ENCODE measurements at regions not wholly inside any gene's neighbourhood (a gene's known extent, or its start where the extent isn't known, plus 50 kb on each side); places are given as distances from the start of the nearest gene placed in this dataset.
A peak's percentile ranks its signal among the peaks of the same experiment; 100 is the strongest.

DNA sequence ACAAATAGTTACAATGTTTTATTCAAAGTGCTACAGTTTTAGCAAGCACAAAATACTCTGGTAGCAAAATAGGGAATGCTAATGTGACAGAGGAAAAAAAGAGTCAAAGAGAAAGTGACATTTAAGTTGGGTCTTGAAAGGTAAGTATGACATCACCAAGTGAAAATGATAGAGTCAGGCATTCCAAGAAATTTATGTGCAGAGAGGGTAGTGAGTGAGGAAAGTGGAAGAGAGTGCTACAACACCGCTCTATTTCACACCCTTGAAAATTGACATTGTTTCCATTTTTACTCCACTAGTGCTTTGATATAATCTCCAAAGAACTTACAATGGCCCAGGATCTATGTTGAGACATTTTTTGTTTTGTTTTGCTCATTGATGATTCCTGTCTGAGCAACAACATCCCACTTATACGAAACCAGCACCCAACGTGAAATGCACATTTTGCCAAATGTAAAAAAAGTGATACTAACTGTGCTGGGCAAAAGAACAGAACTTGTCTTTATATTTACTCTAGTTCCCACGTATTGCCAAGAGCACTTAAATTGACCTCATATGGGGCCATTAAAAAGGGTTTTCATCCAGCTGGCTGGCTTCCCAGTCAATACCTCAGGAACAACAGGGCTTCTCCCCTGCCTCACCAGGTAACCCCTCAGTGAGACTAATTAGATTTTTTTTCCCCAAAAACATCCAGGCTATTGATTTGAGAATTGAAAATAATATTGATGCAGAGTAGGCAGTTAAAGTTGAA is 206.3 kb upstream of the NR5A2 start:
- RAD21 ChIA-PET (ENCODE audit: unreplicated experiment): no interaction called here

DNA sequence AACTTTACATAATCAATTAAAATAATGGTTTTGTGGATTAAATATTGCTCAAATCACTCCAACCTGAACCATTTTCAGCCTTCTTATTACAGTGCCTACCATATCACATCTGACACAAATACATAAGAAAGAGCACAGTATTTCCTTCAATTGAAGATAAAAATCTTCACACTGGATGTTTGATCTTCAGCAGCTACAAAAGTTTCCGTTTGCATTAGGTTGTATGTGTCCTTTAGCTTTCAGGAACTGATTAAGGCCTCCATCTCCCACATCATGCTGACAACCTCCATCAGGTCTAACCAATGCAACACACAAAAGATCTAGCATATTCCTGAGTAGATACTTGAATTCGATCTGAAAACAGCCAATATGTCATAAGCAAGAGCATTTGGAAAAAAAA is 195.1 kb upstream of the NR5A2 start:
- no peak overlapping the region for H3K9ac ChIP-seq (ENCODE audit: control insufficient read depth, insufficient read depth, low read length)
- RAD21 ChIA-PET (ENCODE audit: unreplicated experiment): interaction anchor here (1.2 kb wide), 1 partner anchor 148 kb away, joined by 3 read pairs; no protein-coding TSS in a partner anchor
- no peaks in the 10 kb centered on the region for H3K9me3 ChIP-seq (replicated peaks; ENCODE audit: control insufficient read depth, insufficient read depth, low read length)
- no peaks in the 10 kb centered on the region for H3K27me3 ChIP-seq (replicated peaks in 1 of 2; ENCODE audit: control insufficient read depth in 2 of 2, insufficient read depth in 2 of 2, low read length in 1 of 2)
- no peaks in the 10 kb centered on the region for H3K79me2 ChIP-seq (ENCODE audit: control insufficient read depth, insufficient read depth, low read length)
- in situ Hi-C loops (cut with MboI) (no loop called here), intact Hi-C loops (cut with micrococcal nuclease; ENCODE audit: unreplicated experiment) (no loop called here)
- CTCF ChIA-PET: no interaction called here
- H3K4me2 ChIP-seq (ENCODE audit: control insufficient read depth, insufficient read depth): no peak overlapping the region
- POLR2A ChIA-PET: no interaction called here
- WGBS (ENCODE audit: insufficient coverage, insufficient replicate concordance, low lambda C conversion rate, missing lambda C conversion rate): 6% methylated on average over 2 of the region's 2 CpGs
- no peak overlapping the region for H2AFZ ChIP-seq (ENCODE audit: control insufficient read depth, low read depth, low read length)
- no peaks in the 10 kb centered on the region for H3K4me1 ChIP-seq (ENCODE audit: control insufficient read depth, insufficient read depth, low read length)
- FAIRE-seq (peak; percentile 38), ATAC-seq (no peak), DNase-seq (ENCODE audit: low read depth, low spot score) (no peak)
- no TSS peak for BruUV-seq (replicated peaks)
- H4K20me1 ChIP-seq (ENCODE audit: control insufficient read depth, insufficient read depth): no peaks in the 10 kb centered on the region
- no peak overlapping the region for H3K4me3 ChIP-seq
- SMC1A ChIA-PET (ENCODE audit: uncharacterized antibody, unreplicated experiment): no interaction called here
- no peak overlapping the region for H3K27ac ChIP-seq (ENCODE audit: control insufficient read depth, insufficient read depth)
- no peaks in the 10 kb centered on the region for H3K36me3 ChIP-seq (ENCODE audit: control insufficient read depth in 2 of 2, insufficient read depth in 2 of 2, low read length in 1 of 2)
- TF ChIP-seq RB1 (IDR thresholded peaks at IDR 0.05; ENCODE audit: borderline replicate concordance) (no peak), NR2C2 (IDR thresholded peaks at IDR 0.05; ENCODE audit: borderline replicate concordance, control insufficient read depth, insufficient read length, low read depth) (no peak), JUNB (IDR thresholded peaks at IDR 0.05) (no peak), CBX3 (IDR thresholded peaks at IDR 0.05; ENCODE audit: borderline replicate concordance, low read depth) (no peak), SPI1 (IDR thresholded peaks at IDR 0.05; ENCODE audit: borderline replicate concordance, insufficient read depth, low read depth, low read length) (no peak), FOXM1 (IDR thresholded peaks at IDR 0.05; ENCODE audit: low read depth, low read length) (no peak), RFX5 (IDR thresholded peaks at IDR 0.05; ENCODE audit: low read depth, low read length) (no peak)
- TF ChIP-seq, protein P1, sequence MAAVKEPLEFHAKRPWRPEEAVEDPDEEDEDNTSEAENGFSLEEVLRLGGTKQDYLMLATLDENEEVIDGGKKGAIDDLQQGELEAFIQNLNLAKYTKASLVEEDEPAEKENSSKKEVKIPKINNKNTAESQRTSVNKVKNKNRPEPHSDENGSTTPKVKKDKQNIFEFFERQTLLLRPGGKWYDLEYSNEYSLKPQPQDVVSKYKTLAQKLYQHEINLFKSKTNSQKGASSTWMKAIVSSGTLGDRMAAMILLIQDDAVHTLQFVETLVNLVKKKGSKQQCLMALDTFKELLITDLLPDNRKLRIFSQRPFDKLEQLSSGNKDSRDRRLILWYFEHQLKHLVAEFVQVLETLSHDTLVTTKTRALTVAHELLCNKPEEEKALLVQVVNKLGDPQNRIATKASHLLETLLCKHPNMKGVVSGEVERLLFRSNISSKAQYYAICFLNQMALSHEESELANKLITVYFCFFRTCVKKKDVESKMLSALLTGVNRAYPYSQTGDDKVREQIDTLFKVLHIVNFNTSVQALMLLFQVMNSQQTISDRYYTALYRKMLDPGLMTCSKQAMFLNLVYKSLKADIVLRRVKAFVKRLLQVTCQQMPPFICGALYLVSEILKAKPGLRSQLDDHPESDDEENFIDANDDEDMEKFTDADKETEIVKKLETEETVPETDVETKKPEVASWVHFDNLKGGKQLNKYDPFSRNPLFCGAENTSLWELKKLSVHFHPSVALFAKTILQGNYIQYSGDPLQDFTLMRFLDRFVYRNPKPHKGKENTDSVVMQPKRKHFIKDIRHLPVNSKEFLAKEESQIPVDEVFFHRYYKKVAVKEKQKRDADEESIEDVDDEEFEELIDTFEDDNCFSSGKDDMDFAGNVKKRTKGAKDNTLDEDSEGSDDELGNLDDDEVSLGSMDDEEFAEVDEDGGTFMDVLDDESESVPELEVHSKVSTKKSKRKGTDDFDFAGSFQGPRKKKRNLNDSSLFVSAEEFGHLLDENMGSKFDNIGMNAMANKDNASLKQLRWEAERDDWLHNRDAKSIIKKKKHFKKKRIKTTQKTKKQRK (IDR thresholded peaks at IDR 0.05; ENCODE audit: low read depth, low read length): no peak

More for the DNA sequence above, 206.3 kb upstream of the NR5A2 start:
- H2AFZ ChIP-seq (ENCODE audit: control insufficient read depth, low read depth, low read length): no peak overlapping the region
- in situ Hi-C loops (cut with MboI): no loop called here
- H3K4me2 ChIP-seq (ENCODE audit: control insufficient read depth, insufficient read depth): no peak overlapping the region
- SMC1A ChIA-PET (ENCODE audit: uncharacterized antibody, unreplicated experiment): no interaction called here
- H4K20me1 ChIP-seq (ENCODE audit: control insufficient read depth, insufficient read depth): no peaks in the 10 kb centered on the region
- DNase-seq (ENCODE audit: low read depth, low spot score) (no peak), FAIRE-seq (no peak), ATAC-seq (no peak)
- no peak overlapping the region for H3K4me3 ChIP-seq
- H3K79me2 ChIP-seq (ENCODE audit: control insufficient read depth, insufficient read depth, low read length): no peaks in the 10 kb centered on the region
- intact Hi-C loops (cut with micrococcal nuclease; ENCODE audit: unreplicated experiment): no loop called here
- TF ChIP-seq MEF2B (IDR thresholded peaks at IDR 0.05; ENCODE audit: partially characterized antibody, poor library complexity, severe bottlenecking) (no peak), RELA (IDR thresholded peaks at IDR 0.05; ENCODE audit: borderline replicate concordance, partially characterized antibody) (no peak), SMAD5 (IDR thresholded peaks at IDR 0.05; ENCODE audit: low read depth) (no peak), SIN3A (IDR thresholded peaks at IDR 0.05; ENCODE audit: low read depth, low read length) (no peak), RFX5 (IDR thresholded peaks at IDR 0.05; ENCODE audit: low read depth, low read length) (no peak), CREM (IDR thresholded peaks at IDR 0.05; ENCODE audit: low read depth) (no peak)
- TF ChIP-seq, protein P2, sequence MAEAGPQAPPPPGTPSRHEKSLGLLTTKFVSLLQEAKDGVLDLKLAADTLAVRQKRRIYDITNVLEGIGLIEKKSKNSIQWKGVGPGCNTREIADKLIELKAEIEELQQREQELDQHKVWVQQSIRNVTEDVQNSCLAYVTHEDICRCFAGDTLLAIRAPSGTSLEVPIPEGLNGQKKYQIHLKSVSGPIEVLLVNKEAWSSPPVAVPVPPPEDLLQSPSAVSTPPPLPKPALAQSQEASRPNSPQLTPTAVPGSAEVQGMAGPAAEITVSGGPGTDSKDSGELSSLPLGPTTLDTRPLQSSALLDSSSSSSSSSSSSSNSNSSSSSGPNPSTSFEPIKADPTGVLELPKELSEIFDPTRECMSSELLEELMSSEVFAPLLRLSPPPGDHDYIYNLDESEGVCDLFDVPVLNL (IDR thresholded peaks at IDR 0.05; ENCODE audit: low read depth, low read length): no peak
- no peaks in the 10 kb centered on the region for H3K36me3 ChIP-seq (ENCODE audit: control insufficient read depth in 2 of 2, insufficient read depth in 2 of 2, low read length in 1 of 2)
- no peak overlapping the region for H3K9ac ChIP-seq (ENCODE audit: control insufficient read depth, insufficient read depth, low read length)
- no TSS peak for BruUV-seq (replicated peaks)
- H3K27ac ChIP-seq (ENCODE audit: control insufficient read depth, insufficient read depth): no peak overlapping the region
- H3K27me3 ChIP-seq (replicated peaks in 1 of 2; ENCODE audit: control insufficient read depth in 2 of 2, insufficient read depth in 2 of 2, low read length in 1 of 2): no peaks in the 10 kb centered on the region; a peak in 1 of 4 replicates
- POLR2A ChIA-PET: no interaction called here
- WGBS (ENCODE audit: insufficient coverage, insufficient replicate concordance, low lambda C conversion rate, missing lambda C conversion rate): 17% methylated on average over 4 of the region's 4 CpGs
- CTCF ChIA-PET: no interaction called here
- H3K4me1 ChIP-seq (ENCODE audit: control insufficient read depth, insufficient read depth, low read length): no peaks in the 10 kb centered on the region
- H3K9me3 ChIP-seq (replicated peaks; ENCODE audit: control insufficient read depth, insufficient read depth, low read length): no peaks in the 10 kb centered on the region
